COR-L47 (cell line): ENCODE measurements at regions not wholly inside any gene's neighbourhood (a gene's known extent, or its start where the extent isn't known, plus 50 kb on each side); places are given as distances from the start of the nearest gene placed in this dataset.

Experiments
- DNase-seq: peaks from one replicate; lab custom pipeline; 2025; lab: John Stamatoyannopoulos, UW

DNA sequence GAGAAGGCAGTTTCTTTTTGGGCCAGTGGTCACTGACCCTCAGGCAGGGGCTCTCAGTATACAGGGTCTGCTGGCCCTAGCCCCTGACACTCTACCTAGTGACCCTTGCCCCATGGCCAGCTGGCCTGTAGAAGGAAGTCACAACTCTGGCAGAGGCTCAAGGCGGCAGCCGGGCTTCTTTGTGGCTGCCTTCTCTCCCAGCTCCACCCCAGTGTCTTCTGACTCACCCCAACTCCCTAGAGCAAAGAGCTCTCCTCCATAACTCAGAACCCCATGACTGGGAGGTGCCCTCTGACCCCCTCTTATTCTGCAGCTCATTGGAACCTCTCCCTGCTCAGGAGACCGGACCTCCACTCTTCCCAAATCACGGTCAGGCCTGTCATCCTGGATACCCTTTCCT is 358.2 kb downstream of the FGFR2 start:
- no peak for DNase-seq

GRCh38 chr10:121240556-121240955 is 357.7 kb downstream of the FGFR2 start:
- DNase-seq: no peak

GRCh38 chr10:121241337-121241736 is 356.9 kb downstream of the FGFR2 start:
- no peak for DNase-seq

GRCh38 chr10:121242741-121243608 is 355.3 kb downstream of the FGFR2 start:
- DNase-seq: no peak

- no peak for DNase-seq
These were observed 354.5 kb downstream of the FGFR2 start for GRCh38 chr10:121243609-121244241.

DNA sequence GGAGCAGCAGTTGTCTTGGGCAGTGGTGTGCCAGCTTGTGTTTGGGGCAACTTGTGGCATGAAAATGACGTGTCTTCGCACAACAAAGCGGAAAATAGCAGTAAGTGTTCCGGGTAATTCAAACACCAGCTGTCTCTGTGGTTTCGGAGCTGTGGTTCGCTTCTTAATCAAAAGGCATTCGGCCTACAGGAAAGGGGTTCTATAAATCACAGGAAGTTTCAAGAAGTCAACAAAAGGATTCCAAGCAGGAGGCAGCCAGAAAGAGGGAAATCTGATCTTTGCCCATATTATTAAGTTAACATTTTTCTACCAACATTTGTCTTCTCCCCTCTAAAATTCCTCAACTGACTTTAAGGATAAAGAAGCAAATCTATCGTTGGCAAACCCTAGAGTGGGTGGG is 353.4 kb downstream of the FGFR2 start:
- no peak for DNase-seq

DNA sequence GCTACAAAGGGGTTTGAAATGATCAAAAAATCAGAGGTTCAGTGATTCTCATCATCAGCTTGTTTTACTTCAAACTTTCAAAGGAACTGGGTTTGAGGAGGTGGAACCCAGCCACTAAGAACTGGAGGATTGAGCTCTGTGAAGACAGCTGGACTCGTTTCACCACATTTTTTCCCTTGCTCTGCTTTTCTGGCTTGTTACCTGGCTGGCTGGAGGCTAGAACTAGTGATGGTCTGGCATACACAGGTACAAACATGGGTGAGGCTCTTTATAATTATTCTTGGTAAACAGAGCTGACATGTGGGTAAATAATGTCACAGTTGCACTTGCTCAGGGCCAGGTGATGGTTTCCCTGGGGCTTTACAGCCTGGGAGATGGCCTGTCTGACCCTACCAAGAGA is 352.5 kb downstream of the FGFR2 start:
- DNase-seq: no peak

DNA sequence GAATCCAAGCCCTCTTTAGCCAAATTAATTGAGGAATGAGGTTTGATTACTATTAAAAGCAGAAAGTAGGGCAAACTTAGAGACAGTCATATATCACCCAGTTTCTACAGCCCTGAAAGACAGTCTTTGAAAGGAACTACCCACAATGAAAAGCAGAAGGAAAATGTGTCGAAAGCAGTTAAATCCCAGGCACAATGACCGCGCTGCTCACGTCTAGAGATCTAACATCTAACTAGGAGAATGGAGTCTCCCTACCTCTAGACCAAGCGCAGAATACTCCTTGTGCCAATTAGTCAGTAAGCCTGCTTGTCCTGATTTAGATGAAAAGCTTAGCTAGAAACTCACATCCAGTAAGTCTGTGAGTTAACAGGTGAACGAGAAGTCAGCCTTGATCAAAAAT is 350.0 kb downstream of the FGFR2 start:
- no peak for DNase-seq

DNA sequence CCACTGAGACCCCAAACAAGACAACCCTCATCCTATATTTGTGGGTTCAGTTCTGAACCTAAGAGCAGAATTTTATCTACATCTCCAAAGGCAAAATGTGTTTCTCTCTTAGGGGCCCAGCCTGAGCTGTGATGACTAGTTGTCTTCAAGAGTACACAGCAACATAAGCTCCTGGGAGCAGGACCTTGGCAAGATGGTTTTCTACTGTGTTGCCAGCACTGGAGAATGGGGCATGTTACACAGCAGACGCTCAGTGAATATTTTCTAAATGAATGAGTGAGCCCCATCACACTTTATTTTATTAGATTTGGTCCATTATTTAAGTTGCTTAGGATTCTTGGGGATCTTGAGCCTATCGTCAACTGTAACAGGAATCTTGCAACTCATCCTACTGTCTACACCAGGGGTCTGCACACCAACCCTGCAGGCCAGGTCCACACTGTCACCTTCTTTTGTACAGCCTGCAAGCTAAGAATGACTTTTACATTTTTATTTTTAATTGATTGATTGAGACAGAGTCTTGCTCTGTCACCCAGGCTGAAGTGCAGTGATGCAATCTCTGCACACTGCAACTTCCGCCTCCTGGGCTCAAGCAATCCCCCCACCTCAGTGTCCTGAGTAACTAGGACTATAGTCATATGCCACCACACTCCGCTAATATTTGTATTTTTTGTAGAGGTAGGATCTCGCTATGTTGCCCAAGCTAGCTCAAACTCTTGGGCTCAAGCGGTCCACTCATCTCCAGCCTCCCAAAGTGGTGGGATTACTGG is 347.1 kb downstream of the FGFR2 start:
- DNase-seq: no peak

DNA sequence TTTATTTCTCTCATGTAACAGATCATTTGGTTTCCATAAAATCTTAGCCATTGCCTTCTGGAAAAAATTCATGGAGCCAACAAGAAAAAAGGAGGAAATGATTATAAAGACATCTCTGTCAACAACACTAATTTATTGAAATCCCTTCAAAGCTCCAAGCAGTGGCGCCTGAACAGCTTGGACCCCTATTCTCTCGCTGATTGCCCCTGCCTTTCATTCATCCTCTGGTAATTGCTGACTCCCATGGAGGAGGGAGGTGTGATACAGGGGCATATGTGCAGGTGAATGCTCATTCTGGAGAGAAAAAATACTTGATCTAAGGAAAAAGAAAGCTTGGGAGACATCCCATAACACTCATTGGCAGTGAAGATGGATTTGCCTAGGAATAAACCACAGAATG is 345.5 kb downstream of the FGFR2 start:
- DNase-seq: no peak

DNA sequence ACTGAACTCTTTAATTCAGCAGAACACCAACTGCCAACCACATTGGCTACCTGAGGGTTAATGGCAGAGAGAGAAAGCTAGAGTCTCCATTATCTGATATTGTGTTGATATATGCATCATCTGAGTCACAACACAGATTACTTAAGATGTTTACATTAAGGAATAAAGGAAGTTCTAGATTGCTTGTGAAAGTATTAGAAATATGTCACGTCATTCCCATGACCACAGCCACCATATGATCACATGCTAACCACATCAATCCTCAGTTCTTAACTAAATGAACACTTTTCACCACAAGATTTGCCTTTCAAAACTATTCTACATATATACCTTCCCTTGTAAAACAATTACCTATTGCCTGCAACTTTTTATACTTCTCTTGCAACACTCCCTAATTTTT is 337.9 kb downstream of the FGFR2 start:
- DNase-seq: no peak

DNA sequence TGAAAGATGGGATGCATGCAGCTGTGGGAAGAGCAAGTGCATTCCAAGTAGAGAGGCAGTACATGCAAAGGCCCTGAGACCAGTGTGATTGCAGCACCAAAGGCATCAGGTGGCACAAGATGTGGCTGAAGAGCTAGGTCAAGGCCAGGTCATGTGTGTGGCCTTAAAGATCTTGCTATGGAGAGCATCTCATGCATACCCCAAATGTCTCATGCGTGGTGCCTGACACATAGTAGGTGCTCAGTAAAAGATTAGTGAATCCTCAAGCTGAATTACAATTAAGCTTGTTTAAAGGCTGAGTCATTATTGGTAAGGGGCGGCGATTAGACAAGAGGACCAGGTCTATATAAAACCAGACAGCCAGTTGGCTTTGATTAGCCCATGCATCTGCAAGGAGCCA is 336.6 kb downstream of the FGFR2 start:
- no peak for DNase-seq

- no peak for DNase-seq
These were observed 335.3 kb downstream of the FGFR2 start for GRCh38 chr10:121262774-121263430.

DNA sequence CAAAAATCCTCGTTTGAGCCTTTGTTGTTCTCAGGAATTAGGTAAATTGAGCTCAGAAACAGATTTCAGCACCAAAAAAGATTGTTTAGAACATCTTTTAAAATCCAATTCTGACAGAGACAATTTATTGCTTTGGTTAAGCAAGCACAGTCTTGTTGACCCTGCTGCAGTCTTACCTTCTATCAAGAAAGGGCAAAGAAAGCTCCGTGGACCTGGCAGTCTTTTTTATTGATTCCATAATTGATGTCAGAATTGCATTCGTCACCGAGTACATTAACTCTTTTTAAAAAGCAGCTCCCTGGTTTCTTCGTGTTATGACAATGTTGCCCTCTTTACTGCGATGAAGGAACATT is 334.8 kb downstream of the FGFR2 start:
- no peak for DNase-seq

GRCh38 chr10:121265360-121266123 is 332.7 kb downstream of the FGFR2 start:
- no peak for DNase-seq

GRCh38 chr10:121266370-121266769 is 331.9 kb downstream of the FGFR2 start:
- no peak for DNase-seq

- no peak for DNase-seq
These were observed 330.8 kb downstream of the FGFR2 start for GRCh38 chr10:121267236-121268003.

GRCh38 chr10:121268363-121268762 is 329.9 kb downstream of the FGFR2 start:
- DNase-seq: no peak

- no peak for DNase-seq
These were observed 329.3 kb downstream of the FGFR2 start for GRCh38 chr10:121268863-121269432.

DNA sequence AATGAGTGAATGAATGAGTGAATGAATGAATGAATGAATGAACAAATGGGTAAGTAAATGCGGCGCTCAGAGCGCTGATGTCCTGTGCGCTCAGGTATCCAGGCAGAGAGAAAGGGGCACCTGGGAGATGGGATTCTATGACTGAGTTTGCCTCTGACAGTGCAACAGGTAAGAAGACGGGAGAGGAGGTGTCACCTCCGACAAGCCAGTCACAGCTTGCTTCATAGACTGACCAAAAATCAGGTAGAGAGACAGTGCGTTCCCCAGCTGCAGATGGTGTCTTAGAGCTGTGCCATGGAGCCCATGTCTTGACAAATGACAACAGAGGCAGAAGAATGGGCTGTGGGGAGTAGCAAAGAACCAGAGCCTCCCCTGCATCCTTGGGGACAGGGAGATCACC is 327.3 kb downstream of the FGFR2 start:
- DNase-seq: no peak

DNA sequence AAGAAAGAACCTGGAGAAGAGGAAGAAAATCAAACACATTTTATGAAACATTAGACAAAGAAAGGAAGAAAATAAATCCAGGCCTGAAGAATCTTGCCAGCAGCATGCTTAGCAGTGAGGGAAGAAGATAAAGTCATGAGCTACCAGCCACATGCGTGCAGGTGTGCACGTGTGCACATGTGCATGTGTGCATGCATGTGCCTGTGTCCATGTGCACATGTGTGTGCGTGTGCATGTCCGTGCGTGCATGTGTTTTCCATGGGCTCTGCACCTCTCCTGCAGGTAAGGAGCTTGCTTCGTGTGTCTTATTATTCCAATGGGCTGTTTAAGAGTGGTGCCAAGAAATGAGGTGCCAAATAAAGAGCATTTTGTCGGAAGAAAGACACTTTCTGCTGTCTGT is 322.2 kb downstream of the FGFR2 start:
- DNase-seq: no peak
